NCI-H1105 treated with DMSO at 0.1 percent for 48 hours (cell line): ENCODE measurements at regions not wholly inside any gene's neighbourhood (a gene's known extent, or its start where the extent isn't known, plus 50 kb on each side); places are given as distances from the start of the nearest gene placed in this dataset.
"Not testable (repeated sequence)": the region's sequence is repeated elsewhere in the genome, so short reads cannot be mapped to it uniquely, and the experiment has no call there.

Experiments used
- DNase-seq: peaks from one replicate; lab custom pipeline; 2025; lab: John Stamatoyannopoulos, UW

DNA sequence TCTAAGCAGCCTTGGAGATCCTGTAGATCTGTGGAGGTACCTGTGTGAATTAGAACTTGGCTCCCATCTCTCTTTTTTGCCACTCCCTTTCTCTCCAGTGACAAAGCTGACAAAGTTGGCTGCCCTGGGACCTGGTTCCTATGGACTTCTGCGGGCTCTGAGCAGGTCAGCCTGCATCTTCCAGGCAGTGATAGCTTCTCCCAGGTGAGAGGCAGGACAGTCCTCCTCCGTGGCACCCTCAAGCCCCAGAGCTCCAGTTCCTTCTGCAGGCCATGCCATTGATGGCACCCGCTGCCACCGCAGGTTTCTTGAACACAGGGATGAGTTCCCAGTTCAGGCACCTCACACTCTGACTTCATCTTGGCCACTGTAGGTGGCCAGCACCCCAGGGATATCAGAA is 73.5 kb upstream of the GRB10 start:
- no peak for DNase-seq

GRCh38 chr7:50855526-50855925 is 72.8 kb upstream of the GRB10 start:
- DNase-seq = no peak

GRCh38 chr7:50854831-50855230 is 72.1 kb upstream of the GRB10 start:
- DNase-seq = no peak

GRCh38 chr7:50854247-50854646 is 71.6 kb upstream of the GRB10 start:
- DNase-seq = no peak

DNA sequence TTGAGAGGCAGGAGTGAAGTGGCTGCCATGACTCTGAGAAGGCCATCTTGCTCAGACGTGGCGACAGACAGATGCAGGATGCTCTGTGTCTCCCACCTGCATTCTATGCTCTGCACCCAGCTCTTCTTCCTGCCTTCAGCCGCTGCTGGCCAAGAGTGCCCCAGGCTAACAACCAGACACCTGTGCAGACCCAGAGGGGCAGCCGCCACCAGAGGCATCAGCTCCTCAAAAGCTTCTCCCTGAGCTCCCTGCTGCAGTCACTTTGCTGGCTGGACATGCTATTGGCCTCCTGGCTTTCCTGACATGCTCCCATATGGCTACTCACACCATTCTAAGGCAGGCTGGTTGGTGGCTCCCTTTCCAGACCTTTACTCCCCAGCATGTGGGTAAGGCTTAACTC is 70.6 kb upstream of the GRB10 start:
- no peak for DNase-seq

GRCh38 chr7:50852901-50853300 is 70.2 kb upstream of the GRB10 start:
- no peak for DNase-seq

DNA sequence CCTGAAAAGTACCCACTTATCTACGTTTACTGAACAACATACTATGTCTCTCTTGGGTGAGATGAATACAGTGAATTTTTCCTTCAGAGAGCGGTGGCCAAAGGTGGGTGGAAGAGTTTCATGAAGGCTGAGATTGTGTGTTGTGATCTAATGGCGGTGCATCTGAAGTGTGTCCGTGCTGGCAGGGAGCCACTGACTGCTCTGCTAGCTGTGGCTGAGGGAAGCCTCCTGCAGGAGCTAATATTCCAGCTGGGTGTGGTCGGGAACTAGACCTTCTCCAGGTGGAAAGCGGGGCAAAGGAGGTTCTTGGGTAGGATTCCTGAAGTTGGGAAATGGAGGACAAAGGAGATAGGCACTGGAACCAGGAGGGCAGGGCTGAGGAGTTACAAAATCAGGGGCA is 69.2 kb upstream of the GRB10 start:
- no peak for DNase-seq

DNA sequence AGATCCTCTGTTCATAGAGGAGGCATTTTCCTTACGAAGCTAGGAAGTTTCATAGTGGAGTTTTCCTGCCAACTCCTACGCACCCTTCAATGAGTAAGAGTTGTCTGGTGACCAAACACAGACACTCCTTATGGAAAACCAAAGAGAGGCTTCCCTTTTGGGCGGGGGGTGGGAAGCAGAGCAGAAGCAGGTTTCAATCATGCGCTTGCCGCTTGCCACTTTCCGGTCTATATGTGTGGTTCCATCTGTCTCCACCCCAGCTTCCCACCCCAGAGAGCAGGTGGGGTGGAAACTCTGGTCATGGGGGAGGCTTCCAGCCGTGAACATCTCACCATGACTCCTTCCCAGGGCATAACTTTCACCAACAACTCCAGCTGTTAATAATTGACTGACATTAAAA is 68.8 kb upstream of the GRB10 start:
- DNase-seq = no peak

DNA sequence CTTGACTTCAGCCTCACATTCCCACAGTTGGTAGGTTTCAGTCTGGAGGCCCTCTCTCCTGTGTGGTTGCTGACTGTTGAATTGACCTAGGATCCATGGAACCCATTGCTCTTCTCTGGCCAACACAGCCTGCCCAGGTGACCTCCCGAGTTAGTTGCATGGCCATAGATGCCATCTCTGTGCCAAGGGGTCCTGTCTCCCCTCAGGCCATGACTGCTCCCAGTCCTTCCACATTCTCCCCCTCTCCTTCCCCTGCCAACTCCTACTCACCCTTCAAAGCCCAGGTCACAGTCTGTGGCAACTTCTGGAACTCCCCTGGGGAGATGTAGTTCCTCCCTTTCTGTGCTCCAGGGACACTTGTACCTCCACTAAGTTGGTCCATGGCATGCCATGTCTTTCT is 67.3 kb upstream of the GRB10 start:
- no peak for DNase-seq

DNA sequence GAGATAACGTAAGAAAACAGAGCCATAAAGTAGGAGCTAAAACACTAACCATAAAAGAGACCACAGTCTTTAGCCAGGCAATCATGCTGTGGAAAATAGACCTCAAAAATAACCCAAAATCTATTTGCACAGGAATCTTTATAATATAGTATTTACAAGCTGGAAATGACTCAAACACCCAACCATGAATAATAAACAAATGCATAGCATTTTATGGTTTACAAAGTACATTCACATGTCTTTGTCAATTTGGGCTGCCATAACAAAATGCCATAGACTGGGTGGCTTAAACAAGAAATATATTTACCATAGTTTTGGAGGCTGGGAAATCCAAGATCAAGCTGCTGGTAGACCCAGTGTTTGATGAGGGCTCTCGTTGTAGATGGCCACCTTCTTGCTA is 65.5 kb upstream of the GRB10 start:
- DNase-seq = no peak

DNA sequence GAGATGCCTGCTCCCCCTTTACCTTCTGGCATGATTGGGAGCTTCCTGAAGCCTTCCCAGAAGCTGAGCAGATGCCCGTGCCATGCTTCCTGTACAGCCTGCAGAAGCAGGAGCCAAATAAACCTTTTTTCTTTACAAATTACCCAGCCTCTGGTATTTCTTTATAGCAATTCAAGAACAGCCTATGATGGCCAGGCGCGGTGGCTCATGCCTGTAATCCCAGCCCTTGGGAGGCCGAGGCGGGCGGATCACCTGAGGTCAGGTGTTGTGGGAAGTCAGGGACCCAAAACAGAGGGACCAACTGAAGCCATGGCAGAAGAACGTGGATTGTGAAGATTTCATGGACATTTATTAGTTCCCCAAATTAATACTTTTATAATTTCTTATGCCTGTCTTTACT is 62.2 kb upstream of the GRB10 start:
- DNase-seq = not testable (repeated sequence)

- no peak for DNase-seq
Measured at GRCh38 chr7:50842041-50842440, 59.3 kb upstream of the GRB10 start.

GRCh38 chr7:50838675-50839377 is 56.1 kb upstream of the GRB10 start:
- no peak for DNase-seq

GRCh38 chr7:50837965-50838364 is 55.3 kb upstream of the GRB10 start:
- DNase-seq = no peak

- DNase-seq = no peak
Measured at GRCh38 chr7:50836646-50837045, 54.0 kb upstream of the GRB10 start.

- DNase-seq = no peak
Measured at GRCh38 chr7:50835156-50835555, 52.5 kb upstream of the GRB10 start.

GRCh38 chr7:50834679-50835078 is 52.0 kb upstream of the GRB10 start:
- no peak for DNase-seq

DNA sequence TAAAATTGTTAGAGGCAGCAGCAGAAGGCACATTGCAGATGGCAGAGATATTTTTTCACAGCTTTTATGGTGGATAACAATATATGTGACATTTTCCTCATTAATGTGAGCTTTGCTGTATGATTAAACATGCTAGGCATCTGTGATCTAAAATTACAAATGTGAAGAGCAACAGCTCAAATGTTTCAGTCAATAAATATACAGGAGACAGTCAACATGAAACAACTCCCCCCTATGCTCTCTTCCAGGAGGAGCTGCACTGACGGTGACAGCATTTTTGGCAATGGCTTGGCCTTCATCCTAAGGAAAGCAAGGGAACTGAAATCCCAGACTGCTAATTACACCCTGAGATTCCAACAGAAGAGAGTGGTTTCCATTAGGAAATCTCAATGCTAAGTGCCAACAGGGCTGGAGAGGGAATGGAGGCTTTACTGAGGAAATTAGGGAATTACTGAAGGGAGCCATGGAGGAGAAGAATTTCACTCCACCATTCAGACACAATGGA is 51.4 kb upstream of the GRB10 start:
- DNase-seq = no peak

DNA sequence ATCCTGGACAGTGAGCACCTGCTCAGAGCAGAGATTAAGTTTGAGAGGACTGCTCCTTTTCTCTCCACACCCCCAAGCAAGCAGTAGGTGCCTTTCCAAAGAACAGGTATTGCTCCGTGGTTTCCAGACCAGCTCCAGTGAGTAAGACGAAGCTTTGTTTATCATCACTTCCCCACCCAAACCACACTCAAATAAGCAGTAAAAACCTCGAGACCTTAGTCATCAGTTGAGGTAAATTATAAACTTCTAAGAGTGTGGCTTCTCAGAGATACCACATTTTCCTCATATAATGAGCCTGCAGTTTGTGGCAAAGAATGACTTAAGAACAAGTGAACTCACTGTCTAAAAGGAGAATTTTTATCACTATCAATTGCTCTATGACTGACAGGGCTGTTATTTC is 50.0 kb upstream of the GRB10 start:
- DNase-seq = no peak
